ENCODE measurements at regions not wholly inside any gene's neighbourhood (a gene's known extent, or its start where the extent isn't known, plus 50 kb on each side); places are given as distances from the start of the nearest gene placed in this dataset.
"Not testable (repeated sequence)": the region's sequence is repeated elsewhere in the genome, so short reads cannot be mapped to it uniquely, and the experiment has no call there.

DNA sequence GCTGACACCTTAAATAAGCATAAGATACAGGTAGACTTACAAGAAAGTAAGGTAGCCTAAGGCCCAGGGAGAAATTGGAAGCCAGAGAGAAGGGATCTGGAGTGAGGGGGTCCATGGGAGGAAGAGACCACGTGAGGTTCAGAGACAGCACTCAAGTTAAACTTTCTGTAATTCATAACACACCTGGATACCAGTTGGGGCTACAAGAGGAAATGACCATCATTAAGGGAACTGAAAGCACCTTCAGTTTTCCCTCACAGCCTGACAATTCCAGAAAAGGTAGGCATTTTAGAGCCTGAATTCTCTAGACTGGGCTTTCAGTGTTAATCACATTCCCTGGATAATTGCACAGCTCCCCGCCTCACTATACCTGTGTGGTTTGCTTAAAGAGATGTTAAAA is 355.5 kb downstream of the FBXW7 start:
- Mint-ChIP-seq H3K27me3 (no peaks in the 10 kb centered on the region), H3K4me3 (no peak overlapping the region), H3K9me3 (no peaks in the 10 kb centered on the region), H3K36me3 (ENCODE audit: insufficient read depth) (no peaks in the 10 kb centered on the region), H3K4me1 (no peaks in the 10 kb centered on the region), H3K27ac (ENCODE audit: low read depth) (no peak overlapping the region)
- DNase-seq (ENCODE audit: low spot score in 2 of 2) = no peak
- no peak for ATAC-seq (replicated peaks; ENCODE audit: extremely low read depth, poor library complexity, severe bottlenecking)

DNA sequence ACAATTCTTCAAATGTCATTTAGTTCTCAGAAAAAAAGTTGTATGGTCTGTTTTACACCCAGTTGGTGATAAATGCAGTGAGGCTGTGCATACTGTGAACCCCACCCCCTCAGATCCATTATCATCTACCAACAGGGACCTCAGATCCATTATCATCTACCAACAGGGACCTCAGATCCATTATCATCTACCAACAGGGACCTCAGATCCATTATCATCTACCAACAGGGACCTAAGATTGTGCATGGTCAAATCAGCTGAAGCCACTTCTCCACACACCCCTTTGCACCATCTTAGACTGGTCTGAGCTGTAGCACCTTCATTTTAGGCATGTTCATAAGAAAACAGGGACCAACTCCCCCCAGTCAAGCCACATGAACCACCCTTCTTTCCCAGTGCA is 358.4 kb downstream of the FBXW7 start:
- DNase-seq (ENCODE audit: low spot score in 2 of 2); H3K4me3 Mint-ChIP-seq; H3K27me3 Mint-ChIP-seq; H3K9me3 Mint-ChIP-seq; H3K4me1 Mint-ChIP-seq; ATAC-seq (replicated peaks; ENCODE audit: extremely low read depth, poor library complexity, severe bottlenecking); H3K36me3 Mint-ChIP-seq (ENCODE audit: insufficient read depth); H3K27ac Mint-ChIP-seq (ENCODE audit: low read depth): not testable (repeated sequence)

DNA sequence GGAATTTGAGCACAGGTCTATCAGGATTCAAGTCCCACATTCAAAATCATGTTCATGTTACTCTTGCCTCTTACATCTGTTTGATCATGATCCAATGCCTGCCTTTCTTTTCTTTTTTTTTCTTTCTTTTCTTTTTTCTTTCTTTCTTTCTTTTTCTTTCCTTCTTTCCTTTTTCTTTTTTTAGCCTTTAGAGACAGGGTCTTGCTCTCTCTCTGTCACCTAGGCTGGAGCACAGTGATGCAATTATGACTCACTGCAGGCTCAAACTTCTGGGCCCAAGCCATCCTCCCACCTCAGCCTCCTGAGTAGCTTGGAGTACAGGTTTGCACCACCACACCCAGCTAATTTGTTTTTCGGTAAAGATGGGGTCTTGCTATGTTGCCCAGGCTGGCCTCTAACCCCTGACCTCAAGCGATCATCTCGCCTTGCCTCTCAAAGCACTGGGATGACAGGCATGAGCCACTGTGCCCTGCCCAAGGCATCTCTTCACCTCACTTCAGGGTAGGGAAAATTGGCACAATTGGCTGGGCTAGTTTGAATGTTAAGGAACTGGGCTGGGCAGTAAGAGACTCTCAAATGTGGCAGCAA is 359.2 kb downstream of the FBXW7 start:
- Mint-ChIP-seq H3K36me3 (ENCODE audit: insufficient read depth) (no peaks in the 10 kb centered on the region), H3K27ac (ENCODE audit: low read depth) (no peak overlapping the region), H3K9me3 (no peaks in the 10 kb centered on the region), H3K27me3 (no peaks in the 10 kb centered on the region), H3K4me3 (no peak overlapping the region), H3K4me1 (no peaks in the 10 kb centered on the region)
- DNase-seq (ENCODE audit: low spot score in 2 of 2) (no peak), ATAC-seq (replicated peaks; ENCODE audit: extremely low read depth, poor library complexity, severe bottlenecking) (no peak)

DNA sequence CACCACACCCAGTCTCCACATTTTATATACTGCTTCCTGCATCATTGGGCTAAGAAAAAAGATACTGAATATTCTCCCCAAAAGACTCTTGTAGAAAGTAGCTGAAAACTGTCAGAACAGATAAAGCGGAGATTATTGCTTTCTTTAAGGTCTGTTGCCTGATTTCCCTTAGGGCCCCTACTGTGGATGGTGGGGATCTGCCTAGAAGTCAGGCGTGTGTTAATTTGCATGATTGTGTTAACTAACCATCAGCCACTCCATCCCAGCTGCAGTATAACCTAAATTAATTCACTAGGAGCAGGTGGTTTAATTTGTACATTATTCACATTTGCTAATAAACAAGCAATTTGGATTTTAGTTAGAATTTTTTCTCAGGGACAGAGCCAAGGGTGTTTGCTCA is 360.3 kb downstream of the FBXW7 start:
- no peaks in the 10 kb centered on the region for H3K36me3 Mint-ChIP-seq (ENCODE audit: insufficient read depth)
- H3K27ac Mint-ChIP-seq (ENCODE audit: low read depth) = no peak overlapping the region
- no peaks in the 10 kb centered on the region for H3K27me3 Mint-ChIP-seq
- H3K9me3 Mint-ChIP-seq = no peaks in the 10 kb centered on the region
- DNase-seq (ENCODE audit: low spot score in 2 of 2) (no peak), ATAC-seq (replicated peaks; ENCODE audit: extremely low read depth, poor library complexity, severe bottlenecking) (no peak)
- H3K4me3 Mint-ChIP-seq = no peak overlapping the region
- no peaks in the 10 kb centered on the region for H3K4me1 Mint-ChIP-seq

DNA sequence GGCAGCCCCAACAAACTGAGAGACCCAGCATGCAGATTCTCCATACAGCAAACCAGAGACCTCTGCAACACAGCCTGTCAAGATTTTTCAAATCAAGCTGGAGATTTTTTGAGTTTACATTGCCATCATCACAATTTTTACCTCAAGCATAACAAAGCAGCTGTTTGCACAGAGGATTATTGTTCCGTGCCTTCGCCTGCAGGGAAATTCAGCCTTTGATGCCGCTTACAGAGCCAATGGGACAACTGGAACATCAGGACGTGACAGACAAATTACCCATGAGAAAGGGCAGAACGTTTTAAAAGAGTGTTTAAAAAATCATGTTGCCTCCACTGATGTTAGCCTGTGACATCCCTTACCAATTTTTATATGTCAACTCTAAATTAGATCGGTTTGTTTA is 363.7 kb downstream of the FBXW7 start:
- Mint-ChIP-seq H3K4me3 (no peak overlapping the region), H3K4me1 (no peaks in the 10 kb centered on the region), H3K36me3 (ENCODE audit: insufficient read depth) (no peaks in the 10 kb centered on the region), H3K27me3 (no peaks in the 10 kb centered on the region), H3K27ac (ENCODE audit: low read depth) (no peak overlapping the region), H3K9me3 (no peaks in the 10 kb centered on the region)
- no peak for DNase-seq (ENCODE audit: low spot score in 2 of 2)
- ATAC-seq (replicated peaks; ENCODE audit: extremely low read depth, poor library complexity, severe bottlenecking) = no peak

DNA sequence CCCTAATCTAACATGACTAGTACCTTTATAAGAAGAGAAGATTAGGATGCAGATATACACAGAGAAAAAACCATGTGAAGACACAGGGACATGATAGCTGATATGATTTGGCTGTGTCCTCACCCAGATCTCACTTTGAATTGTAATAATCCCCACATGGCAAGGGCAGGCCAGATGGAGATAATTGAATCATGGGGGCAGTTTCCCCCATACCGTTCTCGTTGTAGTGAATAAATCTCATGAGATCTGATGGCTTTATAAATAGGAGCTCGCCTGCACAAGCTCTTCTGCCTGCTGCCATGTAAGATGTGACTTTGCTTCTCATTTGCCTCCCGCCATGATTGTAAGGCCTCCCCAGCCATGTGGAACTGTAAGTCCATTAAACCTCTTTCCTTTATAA is 364.3 kb downstream of the FBXW7 start:
- Mint-ChIP-seq H3K36me3 (ENCODE audit: insufficient read depth) (no peaks in the 10 kb centered on the region), H3K9me3 (no peaks in the 10 kb centered on the region), H3K27me3 (no peaks in the 10 kb centered on the region), H3K4me3 (no peak overlapping the region), H3K27ac (ENCODE audit: low read depth) (no peak overlapping the region), H3K4me1 (no peaks in the 10 kb centered on the region)
- ATAC-seq (replicated peaks; ENCODE audit: extremely low read depth, poor library complexity, severe bottlenecking) (no peak), DNase-seq (ENCODE audit: low spot score in 2 of 2) (no peak)

DNA sequence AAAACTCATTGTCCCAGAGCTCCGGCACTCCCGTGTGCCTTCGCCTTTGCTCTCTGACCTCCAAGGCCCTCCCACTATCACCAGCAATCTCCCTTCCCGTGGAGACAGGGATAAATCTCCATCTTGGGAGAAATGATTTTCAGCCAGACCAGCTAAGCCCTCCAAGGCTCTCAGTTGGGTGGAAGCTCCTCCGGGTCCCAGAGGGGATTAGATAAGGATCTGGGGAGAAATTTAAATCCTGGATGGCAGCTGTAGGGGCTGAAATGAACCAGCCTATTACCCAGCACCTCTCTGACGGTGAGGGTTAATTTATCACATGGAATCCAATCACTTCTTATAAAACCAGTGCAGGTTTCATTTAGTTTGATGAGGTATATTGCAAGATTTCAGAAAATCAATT is 366.2 kb downstream of the FBXW7 start:
- H3K27me3 Mint-ChIP-seq = no peaks in the 10 kb centered on the region
- H3K36me3 Mint-ChIP-seq (ENCODE audit: insufficient read depth) = no peaks in the 10 kb centered on the region
- H3K4me3 Mint-ChIP-seq = no peak overlapping the region
- H3K27ac Mint-ChIP-seq (ENCODE audit: low read depth) = no peak overlapping the region
- no peak for ATAC-seq (replicated peaks; ENCODE audit: extremely low read depth, poor library complexity, severe bottlenecking)
- no peaks in the 10 kb centered on the region for H3K4me1 Mint-ChIP-seq
- H3K9me3 Mint-ChIP-seq = no peaks in the 10 kb centered on the region
- DNase-seq (ENCODE audit: low spot score in 2 of 2) = no peak

DNA sequence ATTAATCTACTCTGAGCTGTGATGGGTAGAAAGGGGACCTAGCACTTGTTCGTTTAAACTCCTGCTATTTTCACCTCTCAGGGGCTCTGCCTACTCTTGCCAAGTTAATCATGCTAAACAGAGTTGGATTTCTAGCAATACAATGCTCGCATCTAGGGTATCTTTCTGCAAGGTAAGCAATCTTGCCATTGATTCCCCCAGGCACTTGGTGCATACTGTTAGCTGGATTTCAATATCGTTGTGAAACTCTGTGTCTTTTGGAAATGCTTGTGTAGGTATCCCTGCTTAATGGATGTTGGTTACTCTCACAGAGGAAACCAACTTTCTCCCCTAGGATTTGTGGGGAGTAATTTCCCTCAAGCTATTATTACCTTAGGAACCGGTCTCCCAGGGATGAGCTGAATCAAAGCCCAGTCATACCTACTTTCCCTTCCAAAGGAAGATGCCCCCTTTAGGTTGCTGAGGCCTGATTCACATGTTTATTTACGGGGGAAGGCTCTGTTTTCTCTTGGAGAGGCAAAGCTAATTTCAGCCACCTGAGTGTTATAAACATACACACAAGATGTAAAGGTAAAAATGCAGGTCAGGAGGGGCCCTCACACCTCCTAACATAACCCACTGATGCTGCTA is 366.8 kb downstream of the FBXW7 start:
- no peak overlapping the region for H3K27ac Mint-ChIP-seq (ENCODE audit: low read depth)
- no peaks in the 10 kb centered on the region for H3K4me1 Mint-ChIP-seq
- H3K36me3 Mint-ChIP-seq (ENCODE audit: insufficient read depth) = no peaks in the 10 kb centered on the region
- peaks cover 5% of the 10 kb centered on the region for H3K27me3 Mint-ChIP-seq
- H3K9me3 Mint-ChIP-seq = no peaks in the 10 kb centered on the region
- no peak overlapping the region for H3K4me3 Mint-ChIP-seq
- DNase-seq (ENCODE audit: low spot score in 2 of 2) (no peak), ATAC-seq (replicated peaks; ENCODE audit: extremely low read depth, poor library complexity, severe bottlenecking) (no peak)

DNA sequence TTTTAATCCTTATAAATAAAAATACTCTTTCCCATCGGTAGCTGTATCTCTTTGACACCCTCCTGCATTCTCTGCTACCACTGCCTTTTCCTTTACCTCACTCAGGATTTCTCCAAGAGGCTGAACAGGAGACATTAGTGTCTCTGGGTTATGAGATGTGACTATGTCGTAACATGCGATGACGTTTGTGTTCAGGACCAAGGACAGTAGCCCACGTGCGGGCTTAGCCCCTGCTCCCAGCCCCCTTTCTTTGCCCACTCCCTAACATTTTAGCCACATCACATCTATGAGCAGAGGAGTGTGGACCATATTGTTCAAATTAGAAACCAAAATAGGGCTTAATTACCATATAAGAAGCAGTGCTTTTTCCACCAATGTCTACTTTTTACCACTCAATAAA is 369.3 kb downstream of the FBXW7 start:
- DNase-seq (ENCODE audit: low spot score in 2 of 2) (no peak), ATAC-seq (replicated peaks; ENCODE audit: extremely low read depth, poor library complexity, severe bottlenecking) (no peak)
- Mint-ChIP-seq H3K36me3 (ENCODE audit: insufficient read depth) (no peaks in the 10 kb centered on the region), H3K4me1 (no peaks in the 10 kb centered on the region), H3K27ac (ENCODE audit: low read depth) (no peak overlapping the region), H3K9me3 (no peaks in the 10 kb centered on the region), H3K27me3 (peaks cover 14% of the 10 kb centered on the region), H3K4me3 (no peak overlapping the region)

DNA sequence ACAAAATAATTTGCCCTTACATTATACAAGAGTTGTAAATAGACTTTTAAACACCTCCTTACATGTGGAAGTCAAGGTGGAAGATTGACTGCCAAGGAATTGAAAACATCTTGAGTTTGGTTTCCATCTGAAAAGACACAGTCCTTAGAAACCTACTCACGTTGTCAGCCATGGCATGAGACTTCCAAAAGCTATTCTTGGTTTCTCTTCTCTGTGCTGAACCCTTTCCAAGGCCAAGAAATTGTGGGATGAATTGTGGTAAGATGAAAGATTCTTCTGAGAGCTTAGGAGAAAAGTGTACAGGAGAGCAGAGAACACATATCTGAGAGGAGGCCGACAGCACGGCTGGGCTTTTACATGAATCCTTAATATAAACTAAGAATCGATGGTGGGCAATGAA is 370.0 kb downstream of the FBXW7 start:
- ATAC-seq (replicated peaks; ENCODE audit: extremely low read depth, poor library complexity, severe bottlenecking) (no peak), DNase-seq (ENCODE audit: low spot score in 2 of 2) (no peak)
- no peaks in the 10 kb centered on the region for H3K9me3 Mint-ChIP-seq
- no peak overlapping the region for H3K4me3 Mint-ChIP-seq
- no peaks in the 10 kb centered on the region for H3K4me1 Mint-ChIP-seq
- H3K36me3 Mint-ChIP-seq (ENCODE audit: insufficient read depth) = no peaks in the 10 kb centered on the region
- H3K27me3 Mint-ChIP-seq = peaks cover 14% of the 10 kb centered on the region
- no peak overlapping the region for H3K27ac Mint-ChIP-seq (ENCODE audit: low read depth)

DNA sequence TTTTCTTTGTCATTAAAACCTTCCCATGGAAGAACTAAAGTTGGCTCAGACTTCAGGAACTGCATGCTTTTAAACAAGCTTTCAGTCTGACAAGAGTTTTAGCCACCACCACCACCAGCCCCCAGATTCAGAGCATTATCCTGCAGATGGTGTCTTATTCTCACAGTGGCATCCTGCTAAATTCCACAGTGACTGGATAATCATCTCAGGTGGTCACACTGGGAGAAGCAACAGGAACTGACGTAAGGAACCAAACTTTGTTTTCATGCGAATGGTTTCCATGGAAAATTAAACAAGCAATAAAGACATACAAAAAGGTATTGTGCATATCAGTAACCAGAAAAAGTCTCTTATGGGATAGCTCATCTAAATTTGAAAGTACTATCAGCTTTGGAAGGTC is 370.7 kb downstream of the FBXW7 start:
- Mint-ChIP-seq H3K27ac (ENCODE audit: low read depth) (no peak overlapping the region), H3K36me3 (ENCODE audit: insufficient read depth) (no peaks in the 10 kb centered on the region), H3K4me1 (no peaks in the 10 kb centered on the region), H3K4me3 (no peak overlapping the region), H3K27me3 (peaks cover 14% of the 10 kb centered on the region), H3K9me3 (no peaks in the 10 kb centered on the region)
- DNase-seq (ENCODE audit: low spot score in 2 of 2) = no peak
- ATAC-seq (replicated peaks; ENCODE audit: extremely low read depth, poor library complexity, severe bottlenecking) = no peak

DNA sequence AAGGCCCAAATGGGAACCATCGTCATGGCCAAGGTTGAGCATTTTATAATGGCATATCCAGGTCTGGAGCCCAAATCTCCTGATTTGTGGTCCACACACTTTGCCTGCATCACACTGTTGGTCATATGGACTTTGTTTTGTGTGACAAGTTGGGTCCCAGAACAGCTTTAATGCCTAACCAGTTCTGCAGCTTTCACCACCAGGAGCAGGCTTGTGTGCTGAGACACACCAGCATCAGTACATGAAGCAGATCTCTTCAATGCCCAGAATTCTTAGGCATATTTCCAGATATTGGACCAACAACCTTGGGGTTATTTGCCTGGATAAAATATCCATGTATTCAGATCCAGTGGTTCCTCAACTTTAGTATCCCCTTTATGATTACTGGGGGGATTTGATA is 371.3 kb downstream of the FBXW7 start:
- Mint-ChIP-seq H3K36me3 (ENCODE audit: insufficient read depth) (no peaks in the 10 kb centered on the region), H3K4me3 (no peak overlapping the region), H3K27ac (ENCODE audit: low read depth) (no peak overlapping the region), H3K27me3 (peaks cover 14% of the 10 kb centered on the region), H3K4me1 (no peaks in the 10 kb centered on the region), H3K9me3 (no peaks in the 10 kb centered on the region)
- ATAC-seq (replicated peaks; ENCODE audit: extremely low read depth, poor library complexity, severe bottlenecking) (no peak), DNase-seq (ENCODE audit: low spot score in 2 of 2) (no peak)

DNA sequence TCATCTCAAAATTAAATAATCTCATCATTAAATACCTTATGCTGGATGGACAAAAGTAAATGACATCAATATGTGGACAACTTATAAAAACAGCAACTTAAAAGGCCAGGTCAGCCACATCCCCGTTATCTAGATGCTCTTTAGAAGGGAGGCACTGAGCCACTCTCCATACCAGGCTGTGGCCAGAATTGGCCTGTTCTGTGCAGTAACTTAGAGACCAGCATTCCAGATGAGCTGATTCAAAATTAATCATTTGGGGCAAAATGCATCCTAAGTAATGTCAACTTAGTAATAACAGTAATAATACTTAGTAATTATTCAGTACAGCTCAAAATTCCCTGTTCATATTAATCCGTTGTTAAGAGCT is 373.6 kb downstream of the FBXW7 start:
- DNase-seq (ENCODE audit: low spot score in 2 of 2) (no peak), ATAC-seq (replicated peaks; ENCODE audit: extremely low read depth, poor library complexity, severe bottlenecking) (no peak)
- Mint-ChIP-seq H3K9me3 (no peaks in the 10 kb centered on the region), H3K4me3 (no peak overlapping the region), H3K36me3 (ENCODE audit: insufficient read depth) (no peaks in the 10 kb centered on the region), H3K4me1 (peaks cover 14% of the 10 kb centered on the region), H3K27me3 (peaks cover 14% of the 10 kb centered on the region), H3K27ac (ENCODE audit: low read depth) (no peak overlapping the region)
